CD4-positive, alpha-beta T cell (primary cell): ENCODE measurements at regions not wholly inside any gene's neighbourhood (a gene's known extent, or its start where the extent isn't known, plus 50 kb on each side); places are given as distances from the start of the nearest gene placed in this dataset.

Experiments used
- ATAC-seq: fragments of 200-7000 bp; cut with Tn5 transposase; one replicate; pipeline ENCODE4 v1.10.0; 2022; ENCODE audit warnings: mild to moderate bottlenecking; ENCODE audit not compliant: poor library complexity
- CTCF ChIA-PET: fragments of 350-600 bp; sonication (Branson Sonifier 250); formaldehyde crosslinking; loops from one replicate; lab custom pipeline; 2021; ENCODE audit warnings: antibody characterized with exemption, inconsistent platforms; lab: Charles Lee
- POLR2A ChIA-PET: fragments of 350-600 bp; sonication (Branson Sonifier 250); formaldehyde crosslinking; loops from one replicate; lab custom pipeline; 2021; ENCODE audit warnings: antibody characterized with exemption, inconsistent platforms; lab: Charles Lee
- DNase-seq, 14 experiments: peaks; one replicate each; pipeline ENCODE4 v3.0.0-alpha.2; 2013 to 2020; ENCODE audit warnings: mixed read lengths in 2 of 14
- H3K27ac ChIP-seq, 2 donors: one replicate each; pipeline versions ENCODE4 v1.5.1 to v1.7.0; 2013; ENCODE audit warnings: low read length in 2 of 2, low read depth in 1 of 2, mild to moderate bottlenecking in 1 of 2
- H3K27me3 ChIP-seq, 2 experiments: 1 replicate in 1 of 2; 2 replicates in 1 of 2; pipeline versions ENCODE4 v1.6.1 to v1.7.0; 2013; ENCODE audit warnings: low read length in 2 of 2, control low read depth in 1 of 2, mild to moderate bottlenecking in 1 of 2, moderate library complexity in 1 of 2; ENCODE audit not compliant: insufficient read depth in 2 of 2, control insufficient read depth in 1 of 2
- H3K36me3 ChIP-seq: one replicate; pipeline ENCODE4 v1.6.1; 2013; ENCODE audit warnings: low read length, control low read depth; ENCODE audit not compliant: insufficient read depth
- H3K4me1 ChIP-seq: one replicate; pipeline ENCODE4 v1.6.1; 2013; ENCODE audit warnings: low read length, control low read depth; ENCODE audit not compliant: insufficient read depth
- H3K4me3 ChIP-seq: one replicate; pipeline ENCODE4 v1.5.1; 2013; ENCODE audit warnings: mild to moderate bottlenecking, low read length, moderate library complexity
- H3K9me3 ChIP-seq, 2 experiments: 1 replicate in 1 of 2; 2 replicates in 1 of 2; pipeline versions ENCODE4 v1.6.1 to v1.7.0; 2013; ENCODE audit warnings: low read length in 2 of 2, mild to moderate bottlenecking in 2 of 2, control low read depth in 1 of 2, moderate library complexity in 1 of 2; ENCODE audit not compliant: control insufficient read depth in 1 of 2, insufficient read depth in 1 of 2
- H3K27ac Mint-ChIP-seq: one replicate; pipeline ENCODE4 v1.8.0; 2020; ENCODE audit warnings: mixed read lengths
- H3K27me3 Mint-ChIP-seq: one replicate; pipeline ENCODE4 v1.8.0; 2021; ENCODE audit warnings: mixed read lengths
- H3K36me3 Mint-ChIP-seq: one replicate; pipeline ENCODE4 v1.8.0; 2021; ENCODE audit warnings: low read depth, mixed read lengths
- H3K4me1 Mint-ChIP-seq: one replicate; pipeline ENCODE4 v1.8.0; 2021; ENCODE audit warnings: low read depth, mixed read lengths
- H3K4me3 Mint-ChIP-seq: one replicate; pipeline ENCODE4 v1.8.0; 2020; ENCODE audit warnings: mild to moderate bottlenecking, mixed read lengths
- H3K9me3 Mint-ChIP-seq: one replicate; pipeline ENCODE4 v1.8.0; 2020; ENCODE audit warnings: mixed read lengths
- intact Hi-C, 2 experiments: fragments of 100-400 bp; cut with DNase I in 1 of 2; cut with micrococcal nuclease in 1 of 2; formaldehyde crosslinking; loops; one replicate each; pipeline versions ENCODE4 v1.15.1 to v1.9.0; 2023 to 2025; cut with DNase I, micrococcal nuclease
- TF ChIP-seq, protein P1 (sequence below): fragments of 200-600 bp; IDR thresholded peaks from one replicate; pipeline ENCODE4 v1.8.0; 2022; ENCODE audit warnings: antibody characterized with exemption, mild to moderate bottlenecking

DNA sequence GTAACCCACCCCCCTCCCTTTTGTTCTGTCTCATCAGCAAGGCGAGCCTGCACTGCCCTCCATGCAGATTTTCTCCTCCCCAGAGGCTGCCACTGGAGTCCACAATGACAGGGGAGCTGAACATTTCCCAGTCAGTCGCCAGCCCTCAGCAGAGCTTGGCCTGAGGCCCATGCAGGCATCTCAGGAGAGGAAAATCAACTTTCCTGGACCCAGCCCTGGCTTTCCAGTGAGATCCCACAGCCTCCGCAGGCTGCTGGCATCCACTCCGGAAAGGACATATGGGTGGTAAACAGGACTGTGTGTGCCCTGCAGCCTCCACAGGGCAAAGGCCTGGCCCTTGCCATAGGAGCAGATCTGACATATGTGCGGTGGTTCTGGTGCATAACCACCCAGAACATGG, 253.8 kb downstream of the TNS1 start:
- no peak overlapping the region for H3K27ac ChIP-seq
- no peak overlapping the region for H3K27ac Mint-ChIP-seq
- CTCF ChIA-PET, result no interaction called here
- H3K4me3 Mint-ChIP-seq, result no peak overlapping the region
- peaks cover 2% of the 10 kb centered on the region for H3K9me3 Mint-ChIP-seq
- DNase-seq (no peak), ATAC-seq (no peak)
- POLR2A ChIA-PET, result no interaction called here
- H3K9me3 ChIP-seq, result no peaks in the 10 kb centered on the region
- intact Hi-C loops, result no loop called here
- H3K36me3 ChIP-seq, result no peaks in the 10 kb centered on the region
- no peaks in the 10 kb centered on the region for H3K4me1 ChIP-seq
- H3K27me3 Mint-ChIP-seq, result no peaks in the 10 kb centered on the region
- TF ChIP-seq, protein P1, sequence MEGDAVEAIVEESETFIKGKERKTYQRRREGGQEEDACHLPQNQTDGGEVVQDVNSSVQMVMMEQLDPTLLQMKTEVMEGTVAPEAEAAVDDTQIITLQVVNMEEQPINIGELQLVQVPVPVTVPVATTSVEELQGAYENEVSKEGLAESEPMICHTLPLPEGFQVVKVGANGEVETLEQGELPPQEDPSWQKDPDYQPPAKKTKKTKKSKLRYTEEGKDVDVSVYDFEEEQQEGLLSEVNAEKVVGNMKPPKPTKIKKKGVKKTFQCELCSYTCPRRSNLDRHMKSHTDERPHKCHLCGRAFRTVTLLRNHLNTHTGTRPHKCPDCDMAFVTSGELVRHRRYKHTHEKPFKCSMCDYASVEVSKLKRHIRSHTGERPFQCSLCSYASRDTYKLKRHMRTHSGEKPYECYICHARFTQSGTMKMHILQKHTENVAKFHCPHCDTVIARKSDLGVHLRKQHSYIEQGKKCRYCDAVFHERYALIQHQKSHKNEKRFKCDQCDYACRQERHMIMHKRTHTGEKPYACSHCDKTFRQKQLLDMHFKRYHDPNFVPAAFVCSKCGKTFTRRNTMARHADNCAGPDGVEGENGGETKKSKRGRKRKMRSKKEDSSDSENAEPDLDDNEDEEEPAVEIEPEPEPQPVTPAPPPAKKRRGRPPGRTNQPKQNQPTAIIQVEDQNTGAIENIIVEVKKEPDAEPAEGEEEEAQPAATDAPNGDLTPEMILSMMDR, result no peak
- peaks cover 2% of the 10 kb centered on the region for H3K4me1 Mint-ChIP-seq
- H3K4me3 ChIP-seq, result no peak overlapping the region
- no peaks in the 10 kb centered on the region for H3K27me3 ChIP-seq
- no peaks in the 10 kb centered on the region for H3K36me3 Mint-ChIP-seq

DNA sequence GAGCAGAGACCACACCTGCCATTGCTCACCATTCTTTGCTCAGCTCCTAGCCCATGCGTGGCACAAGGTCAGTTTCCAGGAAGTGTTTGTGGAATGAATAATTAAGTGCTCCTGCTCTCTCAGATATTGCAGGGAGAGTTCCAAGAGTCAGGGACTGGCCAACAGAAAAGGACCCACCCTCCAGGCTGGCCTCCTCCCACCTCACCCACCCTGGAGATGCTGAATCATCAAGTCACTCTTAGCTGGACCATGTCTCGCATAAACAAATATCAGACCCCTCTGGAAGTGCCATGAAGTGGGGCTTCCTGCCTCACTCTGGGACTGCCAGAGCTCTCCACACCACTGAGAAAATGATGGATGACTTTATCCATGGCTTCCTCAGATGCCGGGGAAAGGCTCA, 256.0 kb downstream of the TNS1 start:
- POLR2A ChIA-PET, result no interaction called here
- intact Hi-C loops, result no loop called here
- no peak overlapping the region for H3K4me3 Mint-ChIP-seq
- Histone ChIP-seq H3K4me1 (no peaks in the 10 kb centered on the region), H3K4me3 (no peak overlapping the region), H3K27me3 (no peaks in the 10 kb centered on the region), H3K36me3 (no peaks in the 10 kb centered on the region), H3K9me3 (no peaks in the 10 kb centered on the region), H3K27ac (no peak overlapping the region)
- DNase-seq (no peak), ATAC-seq (no peak)
- H3K4me1 Mint-ChIP-seq, result no peaks in the 10 kb centered on the region
- TF ChIP-seq, protein P1, result no peak
- no peaks in the 10 kb centered on the region for H3K27me3 Mint-ChIP-seq
- H3K36me3 Mint-ChIP-seq, result no peaks in the 10 kb centered on the region
- H3K27ac Mint-ChIP-seq, result no peak overlapping the region
- CTCF ChIA-PET, result no interaction called here
- peaks cover 2% of the 10 kb centered on the region for H3K9me3 Mint-ChIP-seq

DNA sequence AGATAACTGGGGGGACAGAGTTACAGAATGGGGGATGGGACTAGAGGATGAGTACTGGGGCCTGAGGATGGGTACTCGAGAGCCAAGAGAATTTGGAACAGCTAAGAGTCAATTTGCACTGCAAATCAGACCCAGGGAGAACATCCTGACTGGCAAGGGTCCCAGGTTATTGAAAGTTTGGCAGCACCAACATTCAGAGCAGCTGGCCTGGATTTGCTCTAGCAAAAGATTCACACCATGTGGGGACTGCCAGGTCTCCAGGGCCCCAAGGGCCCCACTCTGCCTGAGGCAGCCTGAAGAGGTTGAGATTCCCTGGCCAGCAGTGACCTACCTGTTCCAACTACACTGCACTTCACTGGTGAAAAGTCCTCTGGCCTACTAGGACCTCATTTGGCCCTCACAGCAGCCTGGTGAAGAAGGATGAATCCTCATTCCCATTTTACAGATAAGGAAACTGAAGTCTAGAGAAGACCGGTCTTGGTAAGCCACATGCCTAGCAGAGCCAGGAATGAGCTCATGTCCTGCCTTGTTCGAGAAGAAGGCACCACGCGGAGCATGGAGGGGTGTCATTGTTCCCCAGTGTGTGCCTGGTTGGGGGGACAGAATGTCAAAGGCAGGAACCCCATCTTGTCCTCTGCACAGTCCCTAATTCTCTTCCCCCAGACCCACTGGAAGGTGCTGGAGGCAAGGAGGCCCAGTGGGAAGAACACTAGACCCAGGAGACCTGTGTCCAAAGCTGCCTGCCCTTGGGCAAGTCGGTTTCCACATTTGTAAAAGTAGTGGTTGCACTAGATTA, 258.6 kb downstream of the TNS1 start:
- no peaks in the 10 kb centered on the region for H3K4me1 Mint-ChIP-seq
- CTCF ChIA-PET, result no interaction called here
- ATAC-seq, result no peak
- H3K27ac Mint-ChIP-seq, result no peak overlapping the region
- Histone ChIP-seq H3K27me3 (no peaks in the 10 kb centered on the region), H3K4me3 (no peak overlapping the region), H3K9me3 (no peaks in the 10 kb centered on the region), H3K36me3 (no peaks in the 10 kb centered on the region), H3K4me1 (no peaks in the 10 kb centered on the region), H3K27ac (no peak overlapping the region)
- peaks cover 2% of the 10 kb centered on the region for H3K9me3 Mint-ChIP-seq
- TF ChIP-seq, protein P1, result no peak
- H3K36me3 Mint-ChIP-seq, result no peaks in the 10 kb centered on the region
- no peak overlapping the region for H3K4me3 Mint-ChIP-seq
- intact Hi-C loops, result no loop called here
- no peaks in the 10 kb centered on the region for H3K27me3 Mint-ChIP-seq
- no peak for DNase-seq
- POLR2A ChIA-PET, result no interaction called here
